ENCODE measurements at regions not wholly inside any gene's neighbourhood (a gene's known extent, or its start where the extent isn't known, plus 50 kb on each side); places are given as distances from the start of the nearest gene placed in this dataset.

GRCh38 chr3:87057474-87057873 lies 66.5 kb upstream of the VGLL3 start:
- 83% methylated on average over 1 of the region's 1 CpG for WGBS
- TF ChIP-seq POLR2A (IDR thresholded peaks at IDR 0.05; ENCODE audit: low read depth) = no peak
- no peak for TF ChIP-seq POLR2AphosphoS5 (IDR thresholded peaks at IDR 0.05)
- no peak for TF ChIP-seq EP300 (IDR thresholded peaks at IDR 0.05)
- TF ChIP-seq CTCF (IDR thresholded peaks at IDR 0.05) = no peak
- H3K4me3 ChIP-seq = no peak overlapping the region
- DNase-seq (ENCODE audit: extremely low spot score) = no peak
- no peaks in the 10 kb centered on the region for H3K27me3 ChIP-seq
- H3K36me3 ChIP-seq = no peaks in the 10 kb centered on the region
- H3K9me3 ChIP-seq = no peaks in the 10 kb centered on the region
- H3K27ac ChIP-seq (replicated peaks in 1 of 4) = no peak overlapping the region
- intact Hi-C loops (cut with DNase I) = no loop called here
- no peaks in the 10 kb centered on the region for H3K4me1 ChIP-seq

- no peak overlapping the region for H3K4me3 ChIP-seq
- H3K36me3 ChIP-seq = no peaks in the 10 kb centered on the region
- no peaks in the 10 kb centered on the region for H3K9me3 ChIP-seq
- H3K4me1 ChIP-seq = no peaks in the 10 kb centered on the region
- no peak for DNase-seq (ENCODE audit: extremely low spot score)
- intact Hi-C loops (cut with DNase I) = no loop called here
- TF ChIP-seq POLR2AphosphoS5 (IDR thresholded peaks at IDR 0.05) (no peak), EP300 (IDR thresholded peaks at IDR 0.05) (no peak), POLR2A (IDR thresholded peaks at IDR 0.05; ENCODE audit: low read depth) (no peak), CTCF (IDR thresholded peaks at IDR 0.05) (no peak)
- H3K27me3 ChIP-seq = no peaks in the 10 kb centered on the region
- H3K27ac ChIP-seq (replicated peaks in 1 of 4) = no peak overlapping the region
These were observed 62.6 kb upstream of the VGLL3 start for GRCh38 chr3:87053553-87053952.

- Histone ChIP-seq H3K27me3 (no peaks in the 10 kb centered on the region), H3K27ac (replicated peaks in 1 of 4) (no peak overlapping the region), H3K4me3 (no peak overlapping the region), H3K36me3 (no peaks in the 10 kb centered on the region), H3K4me1 (no peaks in the 10 kb centered on the region), H3K9me3 (no peaks in the 10 kb centered on the region)
- WGBS = 70% methylated on average over 35 of the region's 37 CpGs
- intact Hi-C loops (cut with DNase I) = no loop called here
- TF ChIP-seq CTCF (IDR thresholded peaks at IDR 0.05) (no peak), POLR2AphosphoS5 (IDR thresholded peaks at IDR 0.05) (no peak), POLR2A (IDR thresholded peaks at IDR 0.05; ENCODE audit: low read depth) (no peak), EP300 (IDR thresholded peaks at IDR 0.05) (no peak)
- DNase-seq (ENCODE audit: extremely low spot score) = no peak
These were observed 61.7 kb upstream of the VGLL3 start for GRCh38 chr3:87052499-87053260.

- no peak overlapping the region for H3K4me3 ChIP-seq
- H3K36me3 ChIP-seq = no peaks in the 10 kb centered on the region
- no peak overlapping the region for H3K27ac ChIP-seq (replicated peaks in 1 of 4)
- TF ChIP-seq EP300 (IDR thresholded peaks at IDR 0.05) = no peak
- no peak for DNase-seq (ENCODE audit: extremely low spot score)
- intact Hi-C loops (cut with DNase I) = no loop called here
- no peaks in the 10 kb centered on the region for H3K4me1 ChIP-seq
- H3K27me3 ChIP-seq = no peaks in the 10 kb centered on the region
- H3K9me3 ChIP-seq = no peaks in the 10 kb centered on the region
- 55% methylated on average over 2 of the region's 2 CpGs for WGBS
These were observed 56.9 kb upstream of the VGLL3 start for GRCh38 chr3:87047852-87048251.

- Histone ChIP-seq H3K27me3 (no peaks in the 10 kb centered on the region), H3K36me3 (no peaks in the 10 kb centered on the region), H3K4me1 (no peaks in the 10 kb centered on the region), H3K4me3 (no peak overlapping the region), H3K27ac (replicated peaks in 1 of 4) (no peak overlapping the region), H3K9me3 (no peaks in the 10 kb centered on the region)
- intact Hi-C loops (cut with DNase I) = no loop called here
- WGBS = 90% methylated on average over 4 of the region's 4 CpGs
- TF ChIP-seq POLR2AphosphoS5 (IDR thresholded peaks at IDR 0.05) (no peak), POLR2A (IDR thresholded peaks at IDR 0.05; ENCODE audit: low read depth) (no peak), CTCF (IDR thresholded peaks at IDR 0.05) (no peak), EP300 (IDR thresholded peaks at IDR 0.05) (no peak)
- no peak for DNase-seq (ENCODE audit: extremely low spot score)
These were observed 55.3 kb upstream of the VGLL3 start for GRCh38 chr3:87046241-87046640.

Data from esophagus muscularis mucosa (tissue), 4 donors.